PC-9 (cell line): ENCODE measurements at regions not wholly inside any gene's neighbourhood (a gene's known extent, or its start where the extent isn't known, plus 50 kb on each side); places are given as distances from the start of the nearest gene placed in this dataset.

Experiments used
- BruUV-seq: library from RNA; stranded (reverse); fragments of 400-500 nt; replicated peaks from 2 replicates; lab custom pipeline; 2021; lab: Mats Ljungman, UMichigan
- CTCF ChIA-PET: fragments of 300-600 bp; sonication (Branson Sonifier 250); formaldehyde crosslinking; loops from one replicate; lab custom pipeline; 2022; ENCODE audit warnings: antibody characterized with exemption; lab: Charles Lee
- POLR2A ChIA-PET: fragments of 300-600 bp; sonication (Branson Sonifier 250); formaldehyde crosslinking; loops from one replicate; lab custom pipeline; 2022; ENCODE audit warnings: antibody characterized with exemption; ENCODE audit not compliant: unreplicated experiment; lab: Charles Lee
- DNase-seq, 2 experiments: peaks; one replicate each; pipeline versions ENCODE4 v3.0.0 to v3.0.0-alpha.2; 2015 to 2022; ENCODE audit warnings: mixed read lengths in 1 of 2
- H2AFZ ChIP-seq: fragments of 200-600 bp; sonication (generic); 2 replicates; pipeline ENCODE4 v1.8.1; 2017; ENCODE audit warnings: antibody characterized with exemption
- H3F3A ChIP-seq: fragments of 200-600 bp; sonication (generic); 2 replicates; pipeline ENCODE4 v1.8.1; 2017; ENCODE audit warnings: antibody characterized with exemption, mild to moderate bottlenecking, low read depth; ENCODE audit not compliant: insufficient read depth
- H3K27ac ChIP-seq: fragments of 200-600 bp; sonication (generic); 2 replicates; pipeline ENCODE4 v1.6.1; 2016; ENCODE audit warnings: mixed run types
- H3K27me3 ChIP-seq: fragments of 200-600 bp; sonication (generic); 2 replicates; pipeline ENCODE4 v1.6.1; 2016; ENCODE audit warnings: low read depth, mixed run types; ENCODE audit not compliant: insufficient read depth
- H3K36me3 ChIP-seq: fragments of 200-600 bp; sonication (generic); 2 replicates; pipeline ENCODE4 v1.6.1; 2016; ENCODE audit warnings: low read depth, mixed run types
- H3K4me1 ChIP-seq: fragments of 200-600 bp; sonication (generic); replicated peaks from 2 replicates; pipeline ENCODE4 v1.6.1; 2016; ENCODE audit warnings: mixed run types; ENCODE audit not compliant: insufficient read depth
- H3K4me2 ChIP-seq: fragments of 200-600 bp; sonication (generic); 2 replicates; pipeline ENCODE4 v1.6.1; 2017; ENCODE audit warnings: mixed run types
- H3K4me3 ChIP-seq: fragments of 200-600 bp; sonication (generic); 2 replicates; pipeline ENCODE4 v1.6.1; 2016; ENCODE audit warnings: mixed run types
- H3K79me2 ChIP-seq: fragments of 200-600 bp; sonication (generic); 2 replicates; pipeline ENCODE4 v1.6.1; 2017; ENCODE audit warnings: low read depth, mixed run types
- H3K9me2 ChIP-seq: fragments of 200-600 bp; sonication (generic); 2 replicates; pipeline ENCODE4 v1.8.1; 2017; ENCODE audit warnings: mild to moderate bottlenecking; ENCODE audit not compliant: insufficient read depth
- H3K9me3 ChIP-seq: fragments of 200-600 bp; sonication (generic); 2 replicates; pipeline ENCODE4 v1.8.1; 2016; ENCODE audit warnings: low read depth; ENCODE audit not compliant: insufficient read depth
- H4K20me1 ChIP-seq: fragments of 200-600 bp; sonication (generic); 2 replicates; pipeline ENCODE4 v1.8.1; 2017; ENCODE audit not compliant: insufficient read depth
- EZH2 ChIP-seq: fragments of 200-600 bp; sonication (generic); IDR thresholded peaks from 2 replicates; pipeline ENCODE4 v1.8.0; 2017; ENCODE audit warnings: antibody characterized with exemption, low read depth
- intact Hi-C: fragments of 100-400 bp; cut with micrococcal nuclease; formaldehyde crosslinking; loops from one replicate; pipeline ENCODE4 v1.10.0; 2022; ENCODE audit not compliant: unreplicated experiment
- TF ChIP-seq, protein P1 (sequence below): fragments of 200-600 bp; sonication (generic); conservative IDR thresholded peaks from 2 replicates; pipeline ENCODE4 v1.6.1; 2017; ENCODE audit warnings: mixed run types, antibody characterized with exemption, mild to moderate bottlenecking, moderate library complexity

GRCh38 chr10:2488446-2489005 lies 578.8 kb upstream of the PFKP start:
- H3K4me3 ChIP-seq, result no peak overlapping the region
- H3F3A ChIP-seq, result no peaks in the 10 kb centered on the region
- DNase-seq, result no peak
- no peak overlapping the region for H3K4me2 ChIP-seq
- no peaks in the 10 kb centered on the region for H3K36me3 ChIP-seq
- intact Hi-C loops, result no loop called here
- no peak overlapping the region for H3K27ac ChIP-seq
- no TSS peak for BruUV-seq
- peaks cover 2% of the 10 kb centered on the region; the same call in 1 of the 2 replicates for H3K27me3 ChIP-seq
- no peaks in the 10 kb centered on the region for H3K9me2 ChIP-seq
- no peaks in the 10 kb centered on the region for H3K9me3 ChIP-seq
- no peak overlapping the region for H2AFZ ChIP-seq
- TF ChIP-seq EZH2, result no peak
- H4K20me1 ChIP-seq, result no peaks in the 10 kb centered on the region
- POLR2A ChIA-PET, result no interaction called here
- H3K4me1 ChIP-seq, result no peaks in the 10 kb centered on the region
- no peaks in the 10 kb centered on the region for H3K79me2 ChIP-seq
- CTCF ChIA-PET, result no interaction called here

DNA sequence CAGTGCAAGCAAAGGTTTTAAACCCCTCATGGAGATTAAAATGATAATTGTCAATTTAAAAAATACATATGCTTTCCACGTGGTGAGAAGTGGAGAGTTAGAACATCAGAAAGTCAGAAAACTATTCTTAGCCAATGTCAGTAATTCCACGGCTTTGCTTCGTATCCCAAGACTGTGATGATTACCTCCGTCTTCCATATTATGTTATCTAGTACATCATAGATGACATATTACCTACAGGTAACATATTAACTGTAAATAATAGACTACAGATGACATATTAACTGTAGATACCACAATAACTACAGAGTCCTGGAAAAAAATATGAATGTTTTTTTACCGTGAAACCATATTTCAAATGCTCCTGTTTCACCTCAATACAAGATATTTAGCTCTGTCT lies 579.4 kb upstream of the PFKP start:
- H3K9me2 ChIP-seq, result no peaks in the 10 kb centered on the region
- no TSS peak for BruUV-seq
- intact Hi-C loops, result no loop called here

DNA sequence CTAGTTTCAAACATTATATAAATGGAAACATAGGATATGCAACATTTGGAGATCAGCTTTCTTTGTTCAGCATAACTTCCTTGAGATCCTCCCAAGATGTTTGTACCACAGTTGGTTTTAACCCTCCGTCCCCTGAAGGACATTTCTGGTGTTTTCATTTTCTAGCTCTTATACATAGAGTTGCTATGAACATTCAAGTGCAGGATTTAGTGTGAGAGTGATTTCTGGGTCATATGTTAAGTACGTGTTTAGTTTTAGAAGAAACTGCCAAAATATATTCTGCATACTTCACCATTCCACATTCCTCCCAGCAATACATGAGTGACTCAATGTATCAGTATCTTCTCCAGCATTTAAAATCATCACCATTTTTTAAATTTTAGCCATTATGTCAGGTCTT lies 588.7 kb upstream of the PFKP start:
- intact Hi-C loops, result no loop called here
- CTCF ChIA-PET, result no interaction called here
- no peak overlapping the region for H2AFZ ChIP-seq
- DNase-seq, result no peak
- H3K4me1 ChIP-seq, result no peaks in the 10 kb centered on the region
- H3K4me3 ChIP-seq, result no peak overlapping the region
- no TSS peak for BruUV-seq
- no peak overlapping the region for H3K4me2 ChIP-seq
- H3K36me3 ChIP-seq, result no peaks in the 10 kb centered on the region
- no peak overlapping the region for H3K27ac ChIP-seq
- peaks cover 3% of the 10 kb centered on the region; the same call in 1 of the 2 replicates for H3K27me3 ChIP-seq
- H3K79me2 ChIP-seq, result no peaks in the 10 kb centered on the region
- H3K9me2 ChIP-seq, result no peaks in the 10 kb centered on the region
- no peaks in the 10 kb centered on the region for H3K9me3 ChIP-seq
- no peaks in the 10 kb centered on the region for H3F3A ChIP-seq
- no peaks in the 10 kb centered on the region for H4K20me1 ChIP-seq
- POLR2A ChIA-PET, result no interaction called here
- TF ChIP-seq, protein P1, sequence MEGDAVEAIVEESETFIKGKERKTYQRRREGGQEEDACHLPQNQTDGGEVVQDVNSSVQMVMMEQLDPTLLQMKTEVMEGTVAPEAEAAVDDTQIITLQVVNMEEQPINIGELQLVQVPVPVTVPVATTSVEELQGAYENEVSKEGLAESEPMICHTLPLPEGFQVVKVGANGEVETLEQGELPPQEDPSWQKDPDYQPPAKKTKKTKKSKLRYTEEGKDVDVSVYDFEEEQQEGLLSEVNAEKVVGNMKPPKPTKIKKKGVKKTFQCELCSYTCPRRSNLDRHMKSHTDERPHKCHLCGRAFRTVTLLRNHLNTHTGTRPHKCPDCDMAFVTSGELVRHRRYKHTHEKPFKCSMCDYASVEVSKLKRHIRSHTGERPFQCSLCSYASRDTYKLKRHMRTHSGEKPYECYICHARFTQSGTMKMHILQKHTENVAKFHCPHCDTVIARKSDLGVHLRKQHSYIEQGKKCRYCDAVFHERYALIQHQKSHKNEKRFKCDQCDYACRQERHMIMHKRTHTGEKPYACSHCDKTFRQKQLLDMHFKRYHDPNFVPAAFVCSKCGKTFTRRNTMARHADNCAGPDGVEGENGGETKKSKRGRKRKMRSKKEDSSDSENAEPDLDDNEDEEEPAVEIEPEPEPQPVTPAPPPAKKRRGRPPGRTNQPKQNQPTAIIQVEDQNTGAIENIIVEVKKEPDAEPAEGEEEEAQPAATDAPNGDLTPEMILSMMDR, result no peak
- TF ChIP-seq EZH2, result no peak

More for the DNA sequence above, 579.4 kb upstream of the PFKP start:
- Histone ChIP-seq H3K36me3 (no peaks in the 10 kb centered on the region), H3K4me1 (no peaks in the 10 kb centered on the region), H3K4me3 (no peak overlapping the region), H3K27me3 (peaks cover 4% of the 10 kb centered on the region; the same call in 1 of the 2 replicates), H3K79me2 (no peaks in the 10 kb centered on the region), H3K4me2 (no peak overlapping the region), H4K20me1 (no peaks in the 10 kb centered on the region), H2AFZ (no peak overlapping the region), H3F3A (no peaks in the 10 kb centered on the region), H3K27ac (no peak overlapping the region), H3K9me3 (no peaks in the 10 kb centered on the region)
- TF ChIP-seq, protein P1, result no peak
- TF ChIP-seq EZH2, result no peak
- DNase-seq, result no peak
- ChIA-PET CTCF (no interaction called here), POLR2A (no interaction called here)
